Calu3 (cell line): ENCODE measurements at regions not wholly inside any gene's neighbourhood (a gene's known extent, or its start where the extent isn't known, plus 50 kb on each side); places are given as distances from the start of the nearest gene placed in this dataset.

Experiments used
- BruUV-seq: library from RNA; stranded (reverse); fragments of 400-500 nt; replicated peaks from 2 replicates; lab custom pipeline; 2021; lab: Mats Ljungman, UMichigan
- CTCF ChIA-PET: fragments of 300-600 bp; sonication (Branson Sonifier 250); formaldehyde crosslinking; loops from one replicate; lab custom pipeline; 2022; ENCODE audit warnings: antibody characterized with exemption; lab: Charles Lee
- DNase-seq: peaks from one replicate; pipeline ENCODE4 v3.0.0; 2022
- H3K27ac Mint-ChIP-seq: one replicate; pipeline ENCODE4 v1.8.0; 2022; ENCODE audit warnings: mixed read lengths; ENCODE audit not compliant: unreplicated experiment
- H3K27me3 Mint-ChIP-seq: one replicate; pipeline ENCODE4 v1.8.0; 2022; ENCODE audit warnings: mixed read lengths; ENCODE audit not compliant: unreplicated experiment
- H3K36me3 Mint-ChIP-seq: one replicate; pipeline ENCODE4 v1.8.0; 2022; ENCODE audit warnings: mild to moderate bottlenecking, moderate library complexity, mixed read lengths; ENCODE audit not compliant: insufficient read depth, unreplicated experiment
- H3K4me1 Mint-ChIP-seq: one replicate; pipeline ENCODE4 v1.8.0; 2022; ENCODE audit warnings: mild to moderate bottlenecking, low read depth, mixed read lengths; ENCODE audit not compliant: unreplicated experiment
- H3K4me3 Mint-ChIP-seq: one replicate; pipeline ENCODE4 v1.8.0; 2022; ENCODE audit warnings: mild to moderate bottlenecking, low read depth, moderate library complexity, mixed read lengths; ENCODE audit not compliant: unreplicated experiment
- H3K9me3 Mint-ChIP-seq: one replicate; pipeline ENCODE4 v1.8.0; 2022; ENCODE audit warnings: low read depth, mixed read lengths; ENCODE audit not compliant: unreplicated experiment
- CTCF ChIP-seq: fragments of 200-600 bp; IDR thresholded peaks from one replicate; pipeline ENCODE4 v1.8.0; 2022; ENCODE audit warnings: antibody characterized with exemption; ENCODE audit not compliant: unreplicated experiment
- intact Hi-C: fragments of 100-400 bp; cut with micrococcal nuclease; formaldehyde crosslinking; loops from one replicate; pipeline ENCODE4 v1.10.0; 2022; ENCODE audit not compliant: unreplicated experiment

GRCh38 chr9:73470766-73471165, 319.1 kb downstream of the ANXA1 start:
- no peak for TF ChIP-seq CTCF
- Mint-ChIP-seq H3K4me1 (no peaks in the 10 kb centered on the region), H3K27ac (no peak overlapping the region), H3K27me3 (no peaks in the 10 kb centered on the region), H3K4me3 (no peak overlapping the region), H3K36me3 (no peaks in the 10 kb centered on the region), H3K9me3 (no peaks in the 10 kb centered on the region)
- intact Hi-C loops: no loop called here
- no peak for DNase-seq
- CTCF ChIA-PET: no interaction called here
- BruUV-seq: no TSS peak

- CTCF ChIA-PET: no interaction called here
- H3K27ac Mint-ChIP-seq: no peak overlapping the region
- no peaks in the 10 kb centered on the region for H3K27me3 Mint-ChIP-seq
- H3K36me3 Mint-ChIP-seq: no peaks in the 10 kb centered on the region
- no peak for TF ChIP-seq CTCF
- no TSS peak for BruUV-seq
- H3K9me3 Mint-ChIP-seq: no peaks in the 10 kb centered on the region
- no peak for DNase-seq
- H3K4me3 Mint-ChIP-seq: no peak overlapping the region
- H3K4me1 Mint-ChIP-seq: no peaks in the 10 kb centered on the region
- intact Hi-C loops: no loop called here
Measured at GRCh38 chr9:73474002-73474600, 322.4 kb downstream of the ANXA1 start.

- H3K4me1 Mint-ChIP-seq: no peaks in the 10 kb centered on the region
- H3K27ac Mint-ChIP-seq: no peak overlapping the region
- no peaks in the 10 kb centered on the region for H3K9me3 Mint-ChIP-seq
- DNase-seq: no peak
- intact Hi-C loops: no loop called here
- H3K36me3 Mint-ChIP-seq: no peaks in the 10 kb centered on the region
- no TSS peak for BruUV-seq
- no peak for TF ChIP-seq CTCF
- no peaks in the 10 kb centered on the region for H3K27me3 Mint-ChIP-seq
- CTCF ChIA-PET: no interaction called here
- no peak overlapping the region for H3K4me3 Mint-ChIP-seq
Measured at GRCh38 chr9:73474625-73475024, 323.0 kb downstream of the ANXA1 start.

- Mint-ChIP-seq H3K4me3 (no peak overlapping the region), H3K27ac (no peak overlapping the region), H3K4me1 (no peaks in the 10 kb centered on the region), H3K36me3 (no peaks in the 10 kb centered on the region), H3K27me3 (no peaks in the 10 kb centered on the region), H3K9me3 (peaks cover 5% of the 10 kb centered on the region)
- CTCF ChIA-PET: no interaction called here
- TF ChIP-seq CTCF: no peak
- intact Hi-C loops: no loop called here
- BruUV-seq: no TSS peak
- DNase-seq: no peak
Measured at GRCh38 chr9:73494894-73495293, 343.2 kb downstream of the ANXA1 start.
